Heart left ventricle (tissue), 16 donors: ENCODE measurements at regions not wholly inside any gene's neighbourhood (a gene's known extent, or its start where the extent isn't known, plus 50 kb on each side); places are given as distances from the start of the nearest gene placed in this dataset.

Experiments
- ATAC-seq, 4 donors: fragments of 200-7000 bp; cut with Tn5 transposase; one replicate each; pipeline ENCODE4 v1.9.1; 2020 to 2022; ENCODE audit warnings: moderate library complexity in 4 of 4, mild to moderate bottlenecking in 3 of 4, moderate number of reproducible peaks in 1 of 4
- DNase-seq, 5 donors: peaks; one replicate each; pipeline ENCODE4 v3.0.0-alpha.2; 2020
- H3K27ac ChIP-seq, 12 donors: fragments of 200-600 bp; sonication (generic) in 4 of 12; one replicate each; pipeline versions ENCODE4 v1.5.0 to v1.8.0; 2016 to 2022; ENCODE audit warnings: mild to moderate bottlenecking in 2 of 12
- H3K27me3 ChIP-seq, 9 donors: fragments of 200-600 bp; sonication (generic) in 2 of 9; one replicate each; pipeline versions ENCODE4 v1.5.1 to v1.8.0; 2016 to 2022; ENCODE audit warnings: mild to moderate bottlenecking in 3 of 9
- H3K36me3 ChIP-seq, 9 donors: fragments of 200-600 bp; sonication (generic) in 2 of 9; one replicate each; pipeline versions ENCODE4 v1.5.0 to v1.8.0; 2018 to 2022; ENCODE audit warnings: mild to moderate bottlenecking in 2 of 9
- H3K4me1 ChIP-seq, 12 donors: fragments of 200-600 bp; sonication (generic) in 4 of 12; one replicate each; pipeline versions ENCODE4 v1.5.0 to v1.8.0; 2016 to 2022; ENCODE audit warnings: mild to moderate bottlenecking in 3 of 12
- H3K4me3 ChIP-seq, 12 donors: fragments of 200-600 bp; sonication (generic) in 4 of 12; one replicate each; pipeline versions ENCODE4 v1.5.0 to v1.8.0; 2017 to 2022; ENCODE audit warnings: mild to moderate bottlenecking in 9 of 12, moderate library complexity in 4 of 12
- H3K9me3 ChIP-seq, 12 donors: fragments of 200-600 bp; sonication (generic) in 4 of 12; one replicate each; pipeline versions ENCODE4 v1.5.0 to v1.8.0; 2016 to 2022; ENCODE audit warnings: mild to moderate bottlenecking in 1 of 12
- CTCF ChIP-seq, 12 donors: fragments of 200-600 bp; sonication (generic) in 4 of 12; IDR thresholded peaks; one replicate each; pipeline versions ENCODE4 v1.5.0 to v1.8.0; 2018 to 2022; ENCODE audit warnings: antibody characterized with exemption in 12 of 12, mild to moderate bottlenecking in 5 of 12
- POLR2A ChIP-seq, 2 donors: fragments of 450-650 bp; IDR thresholded peaks; one replicate each; pipeline ENCODE4 v1.6.1; 2017; ENCODE audit warnings: antibody characterized with exemption in 2 of 2, mild to moderate bottlenecking in 2 of 2, moderate library complexity in 2 of 2
- WGBS, 4 donors: extraction: QIAGEN DNeasy Blood & Tissue Kit in 2 of 4; methylation state at CpG; one replicate each; pipeline versions ENCODE4 v1.1.5 to v1.1.7; 2013 to 2018; 5-methylcytosine and 5-hydroxymethylcytosine counted together
- intact Hi-C, 10 donors: fragments of 100-400 bp; cut with DNase I; formaldehyde crosslinking; loops; one replicate each; pipeline versions ENCODE4 v1.11.1 to v1.14.2; 2022
- donor health status: ischemic (EF 13 %, LVEDD 7.1; RV severe dilation, severe dysfunction).
- donor health status: healthy with polysubstance abuse.
- donor health status: DM: no; HTN: yes; CAD: no.
- donor health status: DM: no; HTN: no; CAD: no.
- donor health status: ischemic (EF 25% LVEDD 6.9; RV normal size, moderate dysfunction).
- donor health status: ischemic (EF 25% LVEDD 5.7; RV mildly dilated, moderate dysfunction).
- donor health status: healthy.
- donor health status: DM: yes; HTN: yes; CAD: no.
- donor health status: ischemic (EF 35%, LVEDD 5.7; RV mildly dilated, moderate dysfunction).
- donor health status: nonischemic (EF 11% LVEDD 7.7; RV severe dilation, severe dysfunction).
- donor health status: DM: yes; HTN: yes; CAD: no.
- donor health status: PGD.
- donor health status: ischemic (EF 29% LVEDD 5.4; RV normal size, mild dysfunction).
- donor health status: nonischemic (EF 23%, LVEDD 6.1; RV moderate dilation, normal function).

DNA sequence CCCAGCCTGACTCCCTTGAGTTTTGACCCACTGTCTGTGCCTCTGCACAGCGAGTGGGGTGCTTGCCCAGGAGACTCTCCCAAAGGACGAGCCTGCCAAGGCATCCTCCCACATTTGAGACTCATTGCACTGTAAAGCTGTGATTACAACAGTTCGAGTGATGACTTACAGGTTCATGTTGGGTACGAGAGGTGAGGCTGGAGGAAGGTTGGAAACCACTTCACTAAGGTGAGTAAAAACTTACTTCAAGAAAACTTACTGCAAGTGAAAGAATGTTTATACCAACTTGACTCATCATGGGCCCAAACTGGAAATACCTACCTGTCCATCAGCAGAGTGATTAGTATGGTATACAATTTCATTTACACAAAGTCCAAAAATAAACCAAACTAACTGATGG, 360.1 kb upstream of the CDH11 start:
- no peak overlapping the region for H3K4me3 ChIP-seq
- no peak overlapping the region for H3K27ac ChIP-seq
- H3K9me3 ChIP-seq = no peaks in the 10 kb centered on the region
- no peaks in the 10 kb centered on the region for H3K36me3 ChIP-seq
- no peak for DNase-seq
- intact Hi-C loops = no loop called here
- no peak for TF ChIP-seq POLR2A (IDR thresholded peaks at IDR 0.05)
- TF ChIP-seq CTCF (IDR thresholded peaks at IDR 0.05) = no peak
- no peaks in the 10 kb centered on the region for H3K4me1 ChIP-seq
- no peak for ATAC-seq
- 85 to 91% (median 90%) methylated on average over 4 of the region's 4 CpGs for WGBS, 4 donors
- no peaks in the 10 kb centered on the region for H3K27me3 ChIP-seq

- H3K4me3 ChIP-seq = no peak overlapping the region
- no peaks in the 10 kb centered on the region for H3K9me3 ChIP-seq
- DNase-seq (no peak), ATAC-seq (no peak)
- TF ChIP-seq POLR2A (IDR thresholded peaks at IDR 0.05) = no peak
- no peaks in the 10 kb centered on the region for H3K27me3 ChIP-seq
- no peaks in the 10 kb centered on the region for H3K36me3 ChIP-seq
- H3K27ac ChIP-seq = no peak overlapping the region
- WGBS, 4 donors = 70 to 79% (median 76%) methylated on average over 11 of the region's 11 CpGs
- H3K4me1 ChIP-seq = no peaks in the 10 kb centered on the region
- intact Hi-C loops = no loop called here
Observed at GRCh38 chr16:65480281-65481091, 358.6 kb upstream of the CDH11 start.

- H3K27ac ChIP-seq = no peak overlapping the region
- no peaks in the 10 kb centered on the region for H3K36me3 ChIP-seq
- no peak for DNase-seq
- intact Hi-C loops = no loop called here
- H3K4me1 ChIP-seq = no peaks in the 10 kb centered on the region
- H3K27me3 ChIP-seq = no peaks in the 10 kb centered on the region
- no peaks in the 10 kb centered on the region for H3K9me3 ChIP-seq
- no peak for TF ChIP-seq CTCF (IDR thresholded peaks at IDR 0.05)
- no peak for TF ChIP-seq POLR2A (IDR thresholded peaks at IDR 0.05)
- WGBS, 4 donors = 70 to 78% (median 78%) methylated on average over 5 of the region's 5 CpGs
- no peak overlapping the region for H3K4me3 ChIP-seq
- no peak for ATAC-seq
Observed at GRCh38 chr16:65476448-65476955, 354.6 kb upstream of the CDH11 start.

- H3K4me3 ChIP-seq = no peak overlapping the region
- no peak for ATAC-seq
- H3K4me1 ChIP-seq = no peaks in the 10 kb centered on the region
- intact Hi-C loops = no loop called here
- 54 to 61% (median 55%) methylated on average over 3 of the region's 3 CpGs for WGBS, 4 donors
- H3K36me3 ChIP-seq = no peaks in the 10 kb centered on the region
- H3K9me3 ChIP-seq = no peaks in the 10 kb centered on the region
- no peak for DNase-seq
- no peak for TF ChIP-seq POLR2A (IDR thresholded peaks at IDR 0.05)
- TF ChIP-seq CTCF (IDR thresholded peaks at IDR 0.05) = no peak
- H3K27me3 ChIP-seq = no peaks in the 10 kb centered on the region
- no peak overlapping the region for H3K27ac ChIP-seq
Observed at GRCh38 chr16:65473699-65474098, 351.8 kb upstream of the CDH11 start.
